HCT116 (cell line): ENCODE measurements at regions not wholly inside any gene's neighbourhood (a gene's known extent, or its start where the extent isn't known, plus 50 kb on each side); places are given as distances from the start of the nearest gene placed in this dataset.
"Not testable (repeated sequence)": the region's sequence is repeated elsewhere in the genome, so short reads cannot be mapped to it uniquely, and the experiment has no call there.

Experiments
- POLR2A ChIP-seq: IDR thresholded peaks from 2 replicates; pipeline ENCODE4 v1.7.0; 2011; ENCODE audit warnings: borderline replicate concordance; ENCODE audit not compliant: insufficient read depth, insufficient read length; ENCODE audit errors: extremely low read depth
- TF ChIP-seq, protein P1 (sequence below), 3 experiments: fragments of 200-600 bp in 1 of 3; sonication (generic) in 1 of 3; IDR thresholded peaks in 2 of 3; conservative IDR thresholded peaks in 1 of 3; 2 replicates each; pipeline ENCODE4 v1.5.1; 2012 to 2017; ENCODE audit warnings: low read depth in 2 of 3, low read length in 2 of 3, antibody characterized with exemption in 1 of 3, borderline replicate concordance in 1 of 3, control low read depth in 1 of 3, mild to moderate bottlenecking in 1 of 3, mixed read lengths in 1 of 3, mixed run types in 1 of 3, moderate library complexity in 1 of 3; ENCODE audit not compliant: insufficient read depth in 1 of 3

DNA sequence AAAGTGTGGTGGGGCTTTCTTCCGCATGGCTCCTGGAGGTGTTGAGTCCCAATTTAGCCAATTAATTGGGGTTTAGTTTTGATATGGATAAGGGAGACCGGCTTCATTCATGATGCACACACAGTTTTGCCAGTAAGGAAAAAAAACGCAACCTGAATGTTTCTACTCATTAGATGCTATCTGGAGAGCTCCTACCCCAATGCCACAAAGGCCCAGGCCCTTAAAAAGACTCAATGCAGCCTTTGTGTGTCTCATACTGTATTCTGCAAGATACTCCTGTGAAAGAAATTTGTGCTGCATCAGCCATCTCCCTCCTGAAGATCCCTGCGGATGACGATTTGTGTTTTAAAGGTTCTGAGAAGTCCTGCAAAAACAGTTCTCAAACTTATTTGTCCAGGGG is 2754.2 kb downstream of the RPIA start:
- TF ChIP-seq, protein P1, sequence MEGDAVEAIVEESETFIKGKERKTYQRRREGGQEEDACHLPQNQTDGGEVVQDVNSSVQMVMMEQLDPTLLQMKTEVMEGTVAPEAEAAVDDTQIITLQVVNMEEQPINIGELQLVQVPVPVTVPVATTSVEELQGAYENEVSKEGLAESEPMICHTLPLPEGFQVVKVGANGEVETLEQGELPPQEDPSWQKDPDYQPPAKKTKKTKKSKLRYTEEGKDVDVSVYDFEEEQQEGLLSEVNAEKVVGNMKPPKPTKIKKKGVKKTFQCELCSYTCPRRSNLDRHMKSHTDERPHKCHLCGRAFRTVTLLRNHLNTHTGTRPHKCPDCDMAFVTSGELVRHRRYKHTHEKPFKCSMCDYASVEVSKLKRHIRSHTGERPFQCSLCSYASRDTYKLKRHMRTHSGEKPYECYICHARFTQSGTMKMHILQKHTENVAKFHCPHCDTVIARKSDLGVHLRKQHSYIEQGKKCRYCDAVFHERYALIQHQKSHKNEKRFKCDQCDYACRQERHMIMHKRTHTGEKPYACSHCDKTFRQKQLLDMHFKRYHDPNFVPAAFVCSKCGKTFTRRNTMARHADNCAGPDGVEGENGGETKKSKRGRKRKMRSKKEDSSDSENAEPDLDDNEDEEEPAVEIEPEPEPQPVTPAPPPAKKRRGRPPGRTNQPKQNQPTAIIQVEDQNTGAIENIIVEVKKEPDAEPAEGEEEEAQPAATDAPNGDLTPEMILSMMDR (IDR thresholded peaks at IDR 0.05 in 2 of 3, conservative IDR thresholded peaks at IDR 0.05 in 1 of 3; ENCODE audit: borderline replicate concordance in 1 of 3, insufficient read depth in 1 of 3, low read depth in 2 of 3, low read length in 2 of 3): not testable (repeated sequence)
- not testable (repeated sequence) for TF ChIP-seq POLR2A
